GM18861 (cell line): ENCODE measurements at regions not wholly inside any gene's neighbourhood (a gene's known extent, or its start where the extent isn't known, plus 50 kb on each side); places are given as distances from the start of the nearest gene placed in this dataset.
"Not testable (repeated sequence)": the region's sequence is repeated elsewhere in the genome, so short reads cannot be mapped to it uniquely, and the experiment has no call there.

Source experiments
- ATAC-seq: cut with Tn5 transposase; IDR thresholded peaks from one replicate; pipeline ENCODE4 v1.9.1; 2021; ENCODE audit not compliant: unreplicated experiment

DNA sequence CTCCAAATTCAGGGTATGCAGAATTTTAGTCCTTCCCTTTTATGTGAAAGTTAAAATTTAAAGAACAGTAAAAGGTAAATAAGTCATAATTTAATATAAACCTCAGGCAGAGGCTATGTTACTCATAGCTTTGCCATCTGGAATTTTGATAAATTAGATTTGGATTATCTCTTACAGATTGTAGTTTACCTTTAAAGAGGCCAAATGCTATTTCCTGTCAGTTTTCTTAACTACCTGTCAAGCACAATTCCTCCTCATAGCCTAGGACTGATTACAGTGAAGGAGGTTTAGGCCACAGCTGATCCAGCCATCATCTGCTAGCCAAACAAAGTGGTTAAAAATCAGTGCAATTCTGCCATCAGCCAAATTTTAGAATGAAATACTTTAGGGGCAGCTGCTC is 128.1 kb downstream of the MFAP3L start:
- no peak for ATAC-seq

GRCh38 chr4:169894767-169895166 is 131.4 kb downstream of the MFAP3L start:
- ATAC-seq: not testable (repeated sequence)

- ATAC-seq: no peak
These were observed 128.1 kb upstream of the HPF1 start for GRCh38 chr4:169885893-169886292.

DNA sequence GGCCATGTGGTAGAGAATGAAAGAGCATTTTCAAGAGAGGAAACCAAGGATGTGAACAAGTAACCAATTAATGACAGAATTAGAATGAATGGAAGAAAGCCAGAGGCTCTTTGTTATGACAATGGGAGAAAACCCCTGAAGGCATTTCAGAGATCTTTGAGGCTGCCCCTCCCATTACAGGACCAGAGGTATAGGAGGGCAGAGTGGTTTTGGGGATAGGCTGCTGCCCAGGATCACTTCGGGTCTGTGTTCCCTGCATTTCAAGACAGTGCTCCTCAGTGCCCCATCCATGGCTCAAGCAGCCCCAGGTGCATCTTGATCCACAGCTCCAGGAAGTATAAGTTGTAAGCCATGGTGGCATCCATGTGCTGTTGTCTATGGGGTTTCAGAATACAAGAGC is 124.0 kb upstream of the HPF1 start:
- ATAC-seq: no peak

DNA sequence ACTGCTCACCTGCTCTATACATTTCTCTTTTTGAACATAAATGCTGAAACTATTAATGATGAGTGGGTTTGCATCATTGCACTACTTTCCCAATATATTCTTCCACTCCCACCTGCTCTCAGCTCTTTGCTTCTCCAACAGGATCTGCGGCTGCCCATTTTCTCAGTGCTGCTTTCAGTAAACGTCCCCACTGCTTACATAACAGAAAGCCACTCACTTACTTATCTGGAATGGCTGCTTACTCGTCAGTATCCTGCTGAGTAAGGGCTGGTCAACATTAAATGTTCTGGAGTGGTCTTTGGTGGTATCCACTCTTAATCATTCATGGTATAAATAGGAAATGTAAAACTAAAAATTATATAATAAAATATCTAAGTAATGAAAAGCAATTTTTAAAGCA is 112.8 kb upstream of the HPF1 start:
- no peak for ATAC-seq

- no peak for ATAC-seq
These were observed 111.7 kb upstream of the HPF1 start for GRCh38 chr4:169869490-169869889.

DNA sequence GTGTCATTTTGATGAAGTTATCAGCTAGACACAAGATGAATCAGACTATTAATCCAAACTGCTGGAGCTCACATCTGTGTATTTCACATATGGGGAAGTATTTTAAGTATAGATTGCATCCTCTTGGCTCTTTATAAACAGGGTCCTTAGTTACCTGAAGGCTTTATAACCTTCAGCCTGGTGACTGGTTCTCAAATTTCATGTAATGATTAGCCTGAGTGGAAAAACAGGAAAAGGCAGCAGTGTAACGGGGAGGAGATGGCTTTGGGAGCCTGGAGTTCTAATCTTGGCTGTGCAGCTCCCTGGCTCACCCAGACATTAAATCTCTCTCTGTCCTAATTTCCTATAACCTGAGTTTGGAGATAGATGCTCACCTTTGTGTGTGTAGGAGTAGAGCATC is 103.8 kb upstream of the HPF1 start:
- ATAC-seq: no peak

- no peak for ATAC-seq
These were observed 101.8 kb upstream of the HPF1 start for GRCh38 chr4:169859366-169860216.

DNA sequence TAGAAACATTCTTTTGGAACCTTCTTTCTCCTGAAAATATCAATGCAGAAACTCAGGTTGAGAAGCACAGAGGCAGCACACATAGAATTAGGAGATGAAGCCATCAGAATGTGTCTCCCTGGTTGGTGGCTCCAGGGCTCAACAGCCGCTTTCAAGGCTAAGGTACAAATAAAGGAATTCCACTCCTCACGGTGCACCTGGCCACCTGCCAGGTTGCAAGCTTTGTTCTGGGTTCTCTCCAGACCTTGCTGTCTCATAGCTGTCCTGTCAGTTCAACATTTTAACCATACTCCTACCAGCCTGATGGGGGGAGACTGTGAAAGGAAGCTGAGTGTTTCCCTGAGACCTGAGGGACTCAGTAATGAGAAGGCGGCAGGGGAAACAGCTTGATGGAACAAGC is 96.3 kb upstream of the HPF1 start:
- no peak for ATAC-seq

DNA sequence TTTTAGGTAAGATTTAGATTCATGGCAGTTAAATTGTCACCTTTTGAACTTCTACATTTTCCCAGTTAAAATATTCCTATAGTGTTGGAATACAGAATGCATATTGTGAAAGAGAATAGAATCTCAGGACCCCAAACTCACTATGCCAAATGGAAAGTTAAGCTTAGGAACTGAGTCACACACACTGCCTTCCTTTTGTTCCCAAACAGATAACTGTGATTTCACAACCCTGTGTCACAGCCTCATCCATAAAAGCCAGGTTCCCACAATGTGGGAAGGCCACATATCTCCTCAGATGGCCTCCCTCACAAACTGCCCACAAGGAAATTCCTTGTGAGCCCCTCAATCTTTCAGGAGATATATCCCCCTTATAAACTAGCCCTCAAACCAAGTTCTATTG is 94.7 kb upstream of the HPF1 start:
- ATAC-seq: no peak

- no peak for ATAC-seq
These were observed 94.0 kb upstream of the HPF1 start for GRCh38 chr4:169851750-169852149.

DNA sequence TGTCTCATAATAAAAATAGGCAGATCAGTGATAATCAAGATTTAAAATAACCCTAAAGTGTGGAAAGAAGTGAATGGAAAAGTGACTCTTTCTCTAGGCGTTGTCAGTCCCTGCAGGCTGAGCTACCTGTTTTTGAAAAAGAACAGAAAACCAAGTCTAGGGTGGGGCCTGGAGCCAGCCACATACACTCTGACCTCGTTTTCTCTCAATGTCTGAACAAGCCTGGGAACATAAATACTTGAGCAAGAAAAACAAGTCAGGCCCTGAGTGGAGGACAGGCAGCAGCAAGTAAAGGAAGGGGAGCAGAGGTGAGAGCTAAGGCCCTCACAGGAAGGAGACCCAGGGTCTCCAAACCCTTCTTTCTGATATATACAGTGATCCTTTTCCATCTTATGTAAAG is 91.7 kb upstream of the HPF1 start:
- ATAC-seq: no peak

GRCh38 chr4:169848018-169848417 is 90.3 kb upstream of the HPF1 start:
- no peak for ATAC-seq

- no peak for ATAC-seq
These were observed 89.4 kb upstream of the HPF1 start for GRCh38 chr4:169847171-169847570.

DNA sequence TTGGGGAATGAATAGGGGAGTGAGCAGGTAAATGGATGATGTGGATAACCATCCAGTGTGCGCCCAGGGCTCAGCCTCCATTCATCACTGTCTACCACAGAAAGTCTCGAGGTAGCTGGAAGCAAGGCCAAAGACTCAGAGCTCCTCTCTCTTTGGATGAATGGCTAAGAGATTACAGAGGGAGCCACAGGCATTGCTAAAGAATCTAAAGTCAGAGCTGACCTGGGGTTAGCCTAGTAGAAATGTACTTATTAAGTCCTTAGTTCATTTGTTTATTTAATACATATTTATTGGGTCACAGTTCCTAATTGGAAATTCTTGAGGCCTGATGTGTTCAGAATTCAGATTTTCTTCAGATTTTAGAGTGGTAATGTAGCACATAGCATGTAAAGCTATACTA is 88.7 kb upstream of the HPF1 start:
- ATAC-seq: no peak

GRCh38 chr4:169841776-169842175 is 84.0 kb upstream of the HPF1 start:
- ATAC-seq: no peak

DNA sequence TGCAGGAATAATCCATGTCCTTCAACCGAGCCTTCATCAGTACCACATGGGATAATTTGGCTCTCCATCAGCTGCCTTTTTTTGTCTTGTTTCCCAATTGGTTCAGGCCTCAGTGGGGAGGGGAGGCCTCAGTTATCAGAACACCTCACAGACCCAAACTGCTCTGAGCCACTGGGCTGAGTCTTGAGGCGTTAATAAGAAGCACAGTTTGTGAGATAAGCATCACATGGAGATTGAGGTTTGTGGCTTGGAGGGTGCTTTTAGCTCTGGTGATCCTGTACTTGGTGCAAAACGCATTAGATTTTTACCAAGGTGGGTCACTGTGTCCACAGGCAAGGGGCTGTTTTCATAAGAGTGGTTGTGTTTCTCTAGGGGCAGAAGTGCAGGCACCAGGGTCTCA is 82.8 kb upstream of the HPF1 start:
- ATAC-seq: no peak

DNA sequence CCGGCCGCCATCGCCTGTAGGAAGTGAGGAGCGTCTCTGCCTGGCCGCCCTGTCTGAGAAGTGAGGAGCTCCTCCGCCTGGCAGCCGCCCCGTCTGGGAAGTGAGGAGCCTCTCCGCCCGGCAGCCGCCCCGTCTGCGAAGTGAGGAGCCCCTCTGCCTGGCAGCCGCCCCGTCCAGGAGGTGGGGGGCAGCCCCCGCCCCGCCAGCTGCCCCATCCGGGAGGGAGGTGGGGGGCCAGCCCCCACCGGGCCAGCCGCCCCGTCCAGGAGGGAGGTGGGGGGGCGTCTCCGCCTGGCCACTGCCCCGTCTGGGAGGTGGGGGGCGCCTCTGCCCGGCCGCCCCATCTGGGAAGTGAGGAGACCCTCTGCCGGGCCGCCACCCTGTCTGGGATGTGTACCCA is 70.6 kb upstream of the HPF1 start:
- ATAC-seq: not testable (repeated sequence)

DNA sequence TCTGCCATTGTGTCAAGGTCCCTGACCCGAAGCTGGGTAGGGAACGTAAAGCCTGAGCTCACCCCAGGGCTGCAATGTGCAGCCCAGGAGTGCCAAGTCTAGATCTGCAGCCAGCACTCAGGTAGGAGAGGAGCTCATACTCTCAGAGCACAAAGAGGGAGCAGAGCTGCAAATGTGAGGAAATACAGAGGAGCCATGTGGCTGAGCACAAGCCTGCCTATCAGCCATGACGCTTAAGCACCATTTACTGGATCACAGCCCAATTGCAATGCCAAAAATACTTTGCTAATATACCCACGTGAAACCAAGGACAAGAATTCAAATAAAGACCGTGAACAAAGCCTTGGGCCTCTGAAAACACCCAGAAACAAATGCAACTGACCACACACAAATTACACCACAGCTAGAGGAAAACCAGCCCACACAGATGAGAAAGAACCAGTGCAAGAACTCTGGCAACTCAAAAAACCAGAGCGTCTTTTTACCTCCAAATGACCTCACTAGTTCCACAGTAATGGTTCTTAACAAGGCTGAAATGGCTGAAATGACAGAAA is 69.0 kb upstream of the HPF1 start:
- no peak for ATAC-seq

DNA sequence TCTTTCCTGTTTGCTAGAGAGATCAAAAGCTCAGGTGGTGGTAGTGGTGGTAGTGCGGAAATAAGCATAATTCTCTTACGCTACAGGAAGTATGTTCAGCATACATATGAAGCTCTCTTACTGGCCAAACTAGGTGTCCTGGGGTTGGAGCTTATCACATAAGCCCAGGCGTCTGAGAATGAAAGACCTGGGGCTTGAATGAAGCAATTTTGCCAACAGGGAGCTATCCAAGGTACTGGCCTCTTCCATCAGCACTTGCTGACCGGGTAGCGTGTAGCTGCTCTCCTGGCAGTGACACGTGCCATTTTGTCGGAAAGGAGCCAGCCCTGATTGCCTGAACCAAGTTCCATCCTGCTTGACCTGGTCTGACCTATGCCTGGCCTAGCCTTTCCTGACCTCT is 65.9 kb upstream of the HPF1 start:
- no peak for ATAC-seq

GRCh38 chr4:169821402-169821801 is 63.7 kb upstream of the HPF1 start:
- no peak for ATAC-seq

DNA sequence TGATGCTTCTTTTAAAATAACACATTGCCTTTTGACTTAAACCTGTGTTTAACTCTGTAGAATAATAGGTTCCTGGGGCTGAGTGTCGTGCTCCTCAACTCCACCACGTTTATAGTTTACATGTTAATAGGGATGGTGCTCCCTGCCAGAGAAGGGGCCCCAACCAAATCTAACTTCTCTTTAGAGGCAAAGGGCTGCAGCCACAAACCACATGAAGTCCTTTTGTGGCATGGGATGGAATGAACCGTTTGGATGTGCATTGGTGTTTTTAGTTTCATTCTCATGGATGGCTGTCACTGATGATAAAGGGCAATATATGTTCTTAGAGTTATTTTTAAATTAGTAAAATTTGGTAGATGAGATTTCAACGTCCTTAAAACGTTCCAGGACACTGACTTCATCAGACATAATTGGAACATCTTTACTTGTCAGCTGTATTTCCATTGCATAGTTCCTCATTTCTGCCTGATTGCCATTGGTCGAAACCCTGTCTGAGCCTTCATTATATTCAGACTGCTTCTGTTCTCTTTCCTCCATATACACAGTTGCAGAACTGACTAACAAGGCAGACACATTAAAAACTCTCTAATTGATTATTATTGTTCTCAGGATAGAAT is 60.4 kb upstream of the HPF1 start:
- peak; percentile 45 for ATAC-seq
